ENCODE measurements at regions not wholly inside any gene's neighbourhood (a gene's known extent, or its start where the extent isn't known, plus 50 kb on each side); places are given as distances from the start of the nearest gene placed in this dataset.

- no peak overlapping the region for H3K4ac ChIP-seq (ENCODE audit: low read depth, low read length)
- no peak for TF ChIP-seq RCOR1 (IDR thresholded peaks at IDR 0.05; ENCODE audit: insufficient replicate concordance, low read length)
- TF ChIP-seq NFE2L2 (IDR thresholded peaks at IDR 0.05; ENCODE audit: low read depth, low read length), result no peak
- TF ChIP-seq MAFK (IDR thresholded peaks at IDR 0.05; ENCODE audit: low read depth, low read length), result no peak
- no peak for TF ChIP-seq BHLHE40 (IDR thresholded peaks at IDR 0.05; ENCODE audit: low read depth, low read length)
- TF ChIP-seq RAD21 (IDR thresholded peaks at IDR 0.05; ENCODE audit: low read length), result no peak
- TF ChIP-seq POLR2A (IDR thresholded peaks at IDR 0.05; ENCODE audit: low read depth, low read length), result no peak
- TF ChIP-seq CTCF (conservative IDR thresholded peaks at IDR 0.05; ENCODE audit: low read depth, low read length), result no peak
- no peak for TF ChIP-seq CEBPB (IDR thresholded peaks at IDR 0.05; ENCODE audit: low read depth, low read length)
- no peak for TF ChIP-seq CHD1 (IDR thresholded peaks at IDR 0.05; ENCODE audit: low read depth, low read length)
- TF ChIP-seq ELK1 (IDR thresholded peaks at IDR 0.05; ENCODE audit: borderline replicate concordance, low read depth, low read length), result no peak
- no peak for TF ChIP-seq SMC3 (IDR thresholded peaks at IDR 0.05; ENCODE audit: low read depth, low read length)
- no peak for TF ChIP-seq USF2 (IDR thresholded peaks at IDR 0.05; ENCODE audit: low read depth, low read length)
- no peak for TF ChIP-seq MAZ (IDR thresholded peaks at IDR 0.05; ENCODE audit: borderline replicate concordance, low read depth, low read length)
- TF ChIP-seq MXI1 (IDR thresholded peaks at IDR 0.05; ENCODE audit: borderline replicate concordance, low read depth, low read length), result no peak
- no peak for TF ChIP-seq FOS (IDR thresholded peaks at IDR 0.05; ENCODE audit: low read depth, low read length)
- no peak for TF ChIP-seq RFX5 (IDR thresholded peaks at IDR 0.05; ENCODE audit: low read depth, low read length)
- H2BK20ac ChIP-seq (ENCODE audit: low read depth, low read length), result no peak overlapping the region
- no peak overlapping the region for H3K9ac ChIP-seq (ENCODE audit: low read depth, low read length)
- no peaks in the 10 kb centered on the region for H3K4me1 ChIP-seq (ENCODE audit: control insufficient read depth, insufficient read depth, low read length)
- no peak overlapping the region for H3K23ac ChIP-seq (ENCODE audit: low read depth, low read length)
- H2AK5ac ChIP-seq (ENCODE audit: low read depth, low read length), result no peak overlapping the region
- H3K4me2 ChIP-seq (ENCODE audit: low read depth, low read length), result no peak overlapping the region
- H4K5ac ChIP-seq (ENCODE audit: low read depth, low read length), result no peak overlapping the region
- no peak overlapping the region for H3K56ac ChIP-seq (ENCODE audit: extremely low read depth, insufficient read depth, low read length)
- H2AK9ac ChIP-seq (replicated peaks; ENCODE audit: low read depth, low read length, poor library complexity), result no peak overlapping the region
- H3K9me3 ChIP-seq (ENCODE audit: control insufficient read depth, insufficient read depth, low read length), result no peaks in the 10 kb centered on the region; the same call in 1 of the 2 replicates
- no CpG with 5 or more reads among the region's 9 CpGs for WGBS, 2 experiments (ENCODE audit: extremely low coverage in 2 of 2, insufficient read length in 1 of 2)
- ChIA-PET CTCF (no interaction called here), POLR2A (ENCODE audit: unreplicated experiment) (no interaction called here)
- H3K14ac ChIP-seq (replicated peaks; ENCODE audit: low read depth, low read length), result no peak overlapping the region
- no TSS peak for BruUV-seq (replicated peaks)
- H4K20me1 ChIP-seq (ENCODE audit: insufficient read depth, low read length), result no peaks in the 10 kb centered on the region
- H2BK15ac ChIP-seq (ENCODE audit: low read depth, low read length), result no peak overlapping the region
- H2BK5ac ChIP-seq (ENCODE audit: low read depth, low read length, poor library complexity, severe bottlenecking), result no peak overlapping the region
- in situ Hi-C loops (cut with MboI; ENCODE audit: low sequenced_read_pairs) (no loop called here), intact Hi-C loops (cut with micrococcal nuclease) (no loop called here), dilution Hi-C loops (cut with HindIII; ENCODE audit: low sequenced_read_pairs, unreplicated experiment) (no loop called here)
- no peak overlapping the region for H2BK120ac ChIP-seq (ENCODE audit: low read depth, low read length)
- no peak overlapping the region for H3K4me3 ChIP-seq (ENCODE audit: insufficient read depth, low read depth, low read length)
- no peak overlapping the region for H3K27ac ChIP-seq (ENCODE audit: insufficient read depth, low read length)
- H2AFZ ChIP-seq (replicated peaks; ENCODE audit: low read length, poor library complexity), result no peak overlapping the region
- no peak overlapping the region for H3K18ac ChIP-seq (ENCODE audit: low read depth, low read length)
- no peak overlapping the region for H4K91ac ChIP-seq (ENCODE audit: insufficient read depth, low read depth, low read length)
- ATAC-seq (ENCODE audit: low read depth) (no peak), DNase-seq (no peak)
- H3K27me3 ChIP-seq (ENCODE audit: control insufficient read depth, insufficient read depth, low read length), result no peaks in the 10 kb centered on the region
- H3K79me1 ChIP-seq (ENCODE audit: low read depth in 1 of 2, low read length in 2 of 2), result no peaks in the 10 kb centered on the region
- no peaks in the 10 kb centered on the region for H3K36me3 ChIP-seq (ENCODE audit: control insufficient read depth, insufficient read depth, low read length)
- no peak overlapping the region for H4K8ac ChIP-seq (ENCODE audit: low read depth in 2 of 2, low read length in 2 of 2)
- H3K9me1 ChIP-seq (ENCODE audit: insufficient read depth, low read length), result no peaks in the 10 kb centered on the region
Measured at GRCh38 chr14:62629176-62629725, 416.0 kb downstream of the KCNH5 start.

Measured in IMR-90 (cell line).